ENCODE measurements at regions not wholly inside any gene's neighbourhood (a gene's known extent, or its start where the extent isn't known, plus 50 kb on each side); places are given as distances from the start of the nearest gene placed in this dataset.
"Not testable (repeated sequence)": the region's sequence is repeated elsewhere in the genome, so short reads cannot be mapped to it uniquely, and the experiment has no call there.

DNA sequence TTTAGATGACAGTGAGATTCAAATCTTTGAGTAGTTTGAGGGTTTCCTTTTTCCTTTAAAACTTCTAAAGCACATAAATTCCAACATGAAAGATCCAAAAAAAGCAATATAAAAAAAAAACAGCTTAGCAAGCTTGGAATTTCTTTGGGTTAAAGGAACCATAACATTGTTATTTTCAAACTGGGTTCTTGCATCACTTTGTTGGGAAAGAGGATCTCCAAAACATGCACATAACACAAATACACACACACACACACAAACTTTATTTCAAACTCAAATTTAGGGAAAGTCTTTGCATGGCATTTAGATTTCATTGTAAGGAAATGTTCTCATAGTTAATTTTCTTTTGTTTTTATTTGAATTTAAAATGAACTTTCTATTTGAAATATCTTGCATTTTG lies 79.2 kb upstream of the COL8A1 start:
- Histone ChIP-seq H3K9me3 (ENCODE audit: control insufficient read depth, insufficient read depth, low read depth, low read length) (no peaks in the 10 kb centered on the region), H3K27me3 (ENCODE audit: control insufficient read depth, insufficient read depth, low read length) (no peaks in the 10 kb centered on the region), H3K27ac (ENCODE audit: insufficient read depth, low read length) (no peak overlapping the region), H3K9ac (ENCODE audit: insufficient read depth, low read length) (no peak overlapping the region), H3K4me2 (ENCODE audit: extremely low read depth, insufficient read depth, low read length) (no peak overlapping the region), H3K4me3 (replicated peaks in 1 of 4; ENCODE audit: control extremely low read depth in 1 of 4, insufficient read depth in 1 of 4, low read depth in 3 of 4, low read length in 4 of 4) (no peak overlapping the region), H2AFZ (ENCODE audit: low read length) (no peak overlapping the region), H3K36me3 (ENCODE audit: control insufficient read depth, insufficient read depth, low read length) (no peaks in the 10 kb centered on the region), H4K20me1 (ENCODE audit: control insufficient read depth, extremely low read depth, insufficient read depth, low read length) (no peaks in the 10 kb centered on the region), H3K79me2 (ENCODE audit: control insufficient read depth, insufficient read depth, low read length) (no peaks in the 10 kb centered on the region), H3K4me1 (ENCODE audit: control insufficient read depth, extremely low read depth, insufficient read depth, low read length) (peaks cover 2% of the 10 kb centered on the region)
- no peak for DNase-seq (ENCODE audit: low read depth in 2 of 2)
- TF ChIP-seq, protein P1, sequence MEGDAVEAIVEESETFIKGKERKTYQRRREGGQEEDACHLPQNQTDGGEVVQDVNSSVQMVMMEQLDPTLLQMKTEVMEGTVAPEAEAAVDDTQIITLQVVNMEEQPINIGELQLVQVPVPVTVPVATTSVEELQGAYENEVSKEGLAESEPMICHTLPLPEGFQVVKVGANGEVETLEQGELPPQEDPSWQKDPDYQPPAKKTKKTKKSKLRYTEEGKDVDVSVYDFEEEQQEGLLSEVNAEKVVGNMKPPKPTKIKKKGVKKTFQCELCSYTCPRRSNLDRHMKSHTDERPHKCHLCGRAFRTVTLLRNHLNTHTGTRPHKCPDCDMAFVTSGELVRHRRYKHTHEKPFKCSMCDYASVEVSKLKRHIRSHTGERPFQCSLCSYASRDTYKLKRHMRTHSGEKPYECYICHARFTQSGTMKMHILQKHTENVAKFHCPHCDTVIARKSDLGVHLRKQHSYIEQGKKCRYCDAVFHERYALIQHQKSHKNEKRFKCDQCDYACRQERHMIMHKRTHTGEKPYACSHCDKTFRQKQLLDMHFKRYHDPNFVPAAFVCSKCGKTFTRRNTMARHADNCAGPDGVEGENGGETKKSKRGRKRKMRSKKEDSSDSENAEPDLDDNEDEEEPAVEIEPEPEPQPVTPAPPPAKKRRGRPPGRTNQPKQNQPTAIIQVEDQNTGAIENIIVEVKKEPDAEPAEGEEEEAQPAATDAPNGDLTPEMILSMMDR (conservative IDR thresholded peaks at IDR 0.05 in 1 of 2, IDR thresholded peaks at IDR 0.05 in 1 of 2; ENCODE audit: low read depth in 1 of 2, low read length in 2 of 2) = no peak
- TF ChIP-seq EZH2 (IDR thresholded peaks at IDR 0.05; ENCODE audit: low read length, missing control alignments) = no peak

DNA sequence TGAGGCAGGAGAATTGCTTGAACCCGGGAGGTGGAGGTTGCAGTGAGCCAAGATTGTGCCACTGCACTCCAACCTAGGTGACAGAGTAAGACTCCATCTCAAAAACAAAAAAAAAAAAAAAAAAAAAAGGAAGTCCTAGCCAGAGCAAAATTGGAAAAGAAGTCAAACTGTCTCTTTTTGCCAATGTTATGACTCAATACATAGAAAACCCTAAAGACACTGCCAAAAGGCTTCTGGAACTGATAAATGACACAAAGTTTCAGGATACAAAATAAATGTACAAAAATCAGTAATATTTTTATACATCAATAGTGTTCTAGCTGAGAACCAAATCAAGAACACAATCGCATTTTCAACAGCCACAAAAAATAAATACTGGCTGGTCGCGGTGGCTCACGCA lies 82.5 kb upstream of the COL8A1 start:
- not testable (repeated sequence) for H3K27ac ChIP-seq (ENCODE audit: insufficient read depth, low read length); H3K4me1 ChIP-seq (ENCODE audit: control insufficient read depth, extremely low read depth, insufficient read depth, low read length); H3K4me2 ChIP-seq (ENCODE audit: extremely low read depth, insufficient read depth, low read length); H3K79me2 ChIP-seq (ENCODE audit: control insufficient read depth, insufficient read depth, low read length); H3K36me3 ChIP-seq (ENCODE audit: control insufficient read depth, insufficient read depth, low read length); H2AFZ ChIP-seq (ENCODE audit: low read length); H4K20me1 ChIP-seq (ENCODE audit: control insufficient read depth, extremely low read depth, insufficient read depth, low read length); H3K9me3 ChIP-seq (ENCODE audit: control insufficient read depth, insufficient read depth, low read depth, low read length); DNase-seq (ENCODE audit: low read depth in 2 of 2); H3K9ac ChIP-seq (ENCODE audit: insufficient read depth, low read length); H3K4me3 ChIP-seq (replicated peaks in 1 of 4; ENCODE audit: control extremely low read depth in 1 of 4, insufficient read depth in 1 of 4, low read depth in 3 of 4, low read length in 4 of 4); H3K27me3 ChIP-seq (ENCODE audit: control insufficient read depth, insufficient read depth, low read length)

DNA sequence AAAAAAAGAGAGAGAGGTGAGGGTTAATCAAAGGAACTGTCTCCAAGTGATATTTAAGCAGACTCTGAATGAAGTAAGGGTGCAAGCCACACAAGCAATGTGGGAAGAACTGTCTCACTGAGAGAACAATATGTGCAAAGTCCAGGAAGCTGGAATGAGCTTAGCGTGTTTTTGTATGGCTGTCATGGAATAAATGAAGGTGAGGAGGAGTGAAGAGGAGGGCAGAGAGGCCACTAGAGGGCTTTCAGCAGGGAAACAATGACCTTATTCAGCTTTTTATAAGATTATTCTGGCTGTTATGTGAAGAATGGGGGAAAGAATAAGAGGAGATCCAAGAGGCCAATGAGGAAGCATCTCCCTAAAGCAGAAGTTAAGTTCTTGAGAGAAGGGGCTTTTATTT lies 86.9 kb upstream of the COL8A1 start:
- Histone ChIP-seq H3K79me2 (ENCODE audit: control insufficient read depth, insufficient read depth, low read length) (no peaks in the 10 kb centered on the region), H2AFZ (ENCODE audit: low read length) (no peak overlapping the region), H3K27me3 (ENCODE audit: control insufficient read depth, insufficient read depth, low read length) (no peaks in the 10 kb centered on the region), H3K4me2 (ENCODE audit: extremely low read depth, insufficient read depth, low read length) (no peak overlapping the region), H3K9ac (ENCODE audit: insufficient read depth, low read length) (no peak overlapping the region), H3K27ac (ENCODE audit: insufficient read depth, low read length) (no peak overlapping the region), H3K4me1 (ENCODE audit: control insufficient read depth, extremely low read depth, insufficient read depth, low read length) (no peaks in the 10 kb centered on the region), H3K4me3 (replicated peaks in 1 of 4; ENCODE audit: control extremely low read depth in 1 of 4, insufficient read depth in 1 of 4, low read depth in 3 of 4, low read length in 4 of 4) (no peak overlapping the region), H3K9me3 (ENCODE audit: control insufficient read depth, insufficient read depth, low read depth, low read length) (no peaks in the 10 kb centered on the region), H3K36me3 (ENCODE audit: control insufficient read depth, insufficient read depth, low read length) (no peaks in the 10 kb centered on the region), H4K20me1 (ENCODE audit: control insufficient read depth, extremely low read depth, insufficient read depth, low read length) (no peaks in the 10 kb centered on the region)
- DNase-seq (ENCODE audit: low read depth in 2 of 2) = no peak
- no peak for TF ChIP-seq EZH2 (IDR thresholded peaks at IDR 0.05; ENCODE audit: low read length, missing control alignments)
- TF ChIP-seq, protein P1 (conservative IDR thresholded peaks at IDR 0.05 in 1 of 2, IDR thresholded peaks at IDR 0.05 in 1 of 2; ENCODE audit: low read depth in 1 of 2, low read length in 2 of 2) = no peak
